IMR-90 (cell line): ENCODE measurements at regions not wholly inside any gene's neighbourhood (a gene's known extent, or its start where the extent isn't known, plus 50 kb on each side); places are given as distances from the start of the nearest gene placed in this dataset.
A peak's percentile ranks its signal among the peaks of the same experiment; 100 is the strongest.

Experiments used
- ATAC-seq: fragments of 200-7000 bp; cut with Tn5 transposase; 2 replicates; pipeline ENCODE4 v1.9.1; 2020; ENCODE audit warnings: low read depth, mild to moderate bottlenecking, moderate library complexity
- BruUV-seq: library from RNA; stranded (reverse); fragments of 400-500 nt; replicated peaks from 2 replicates; lab custom pipeline; 2021; lab: Mats Ljungman, UMichigan
- CTCF ChIA-PET: fragments of 300-600 bp; formaldehyde crosslinking; extraction: SDS; loops from one replicate; lab custom pipeline; 2021; ENCODE audit warnings: antibody characterized with exemption; lab: Yijun Ruan, JAX
- POLR2A ChIA-PET: fragments of 300-600 bp; sonication (Branson Sonifier 250); formaldehyde crosslinking; loops from one replicate; lab custom pipeline; 2022; ENCODE audit warnings: antibody characterized with exemption; ENCODE audit not compliant: unreplicated experiment; lab: Charles Lee
- DNase-seq: peaks from one replicate; pipeline ENCODE4 v3.0.0; 2013
- H2AFZ ChIP-seq: replicated peaks from 2 replicates; pipeline ENCODE3; 2013; ENCODE audit warnings: low read length, mild to moderate bottlenecking; ENCODE audit not compliant: poor library complexity
- H2AK5ac ChIP-seq: 2 replicates; pipeline ENCODE4 v1.6.1; 2013; ENCODE audit warnings: low read depth, low read length, inconsistent platforms
- H2AK9ac ChIP-seq: replicated peaks from 2 replicates; pipeline ENCODE3; 2013; ENCODE audit warnings: mild to moderate bottlenecking, low read depth, low read length, moderate library complexity; ENCODE audit not compliant: poor library complexity
- H2BK120ac ChIP-seq: 2 replicates; pipeline ENCODE4 v1.6.1; 2013; ENCODE audit warnings: low read depth, low read length, inconsistent platforms
- H2BK15ac ChIP-seq: 3 replicates; pipeline ENCODE4 v1.6.1; 2013; ENCODE audit warnings: low read depth, low read length, inconsistent platforms
- H2BK20ac ChIP-seq: 2 replicates; pipeline ENCODE4 v1.6.1; 2013; ENCODE audit warnings: low read depth, mild to moderate bottlenecking, inconsistent platforms, low read length, moderate library complexity
- H2BK5ac ChIP-seq: 2 replicates; pipeline ENCODE4 v1.6.1; 2013; ENCODE audit warnings: mild to moderate bottlenecking, low read depth, low read length, inconsistent platforms; ENCODE audit not compliant: poor library complexity, severe bottlenecking
- H3K14ac ChIP-seq: replicated peaks from 2 replicates; pipeline ENCODE4 v1.6.1; 2013; ENCODE audit warnings: low read depth, low read length, inconsistent platforms
- H3K18ac ChIP-seq: 2 replicates; pipeline ENCODE4 v1.6.1; 2013; ENCODE audit warnings: low read depth, low read length, control low read depth
- H3K23ac ChIP-seq: 2 replicates; pipeline ENCODE4 v1.6.1; 2013; ENCODE audit warnings: low read depth, low read length, inconsistent platforms
- H3K27ac ChIP-seq: 2 replicates; pipeline ENCODE4 v1.5.1; 2013; ENCODE audit warnings: mild to moderate bottlenecking, control low read depth, low read length; ENCODE audit not compliant: insufficient read depth
- H3K27me3 ChIP-seq: 2 replicates; pipeline ENCODE4 v1.6.1; 2013; ENCODE audit warnings: low read length; ENCODE audit not compliant: control insufficient read depth, insufficient read depth
- H3K36me3 ChIP-seq: 2 replicates; pipeline ENCODE4 v1.6.1; 2013; ENCODE audit warnings: low read length, mixed read lengths; ENCODE audit not compliant: control insufficient read depth, insufficient read depth
- H3K4ac ChIP-seq: 2 replicates; pipeline ENCODE4 v1.6.1; 2013; ENCODE audit warnings: low read depth, low read length, inconsistent platforms
- H3K4me1 ChIP-seq: 2 replicates; pipeline ENCODE4 v1.6.1; 2013; ENCODE audit warnings: low read length, mixed read lengths; ENCODE audit not compliant: control insufficient read depth, insufficient read depth
- H3K4me2 ChIP-seq: 2 replicates; pipeline ENCODE4 v1.6.1; 2013; ENCODE audit warnings: low read depth, mild to moderate bottlenecking, control low read depth, low read length, moderate library complexity
- H3K4me3 ChIP-seq: 2 replicates; pipeline ENCODE4 v1.5.1; 2013; ENCODE audit warnings: low read depth, mild to moderate bottlenecking, control low read depth, low read length, moderate library complexity; ENCODE audit not compliant: insufficient read depth
- H3K56ac ChIP-seq: 2 replicates; pipeline ENCODE4 v1.6.1; 2013; ENCODE audit warnings: low read length, inconsistent platforms; ENCODE audit not compliant: insufficient read depth; ENCODE audit errors: extremely low read depth
- H3K79me1 ChIP-seq, 2 experiments: 2 replicates each; pipeline ENCODE4 v1.6.1; 2013; ENCODE audit warnings: low read length in 2 of 2, inconsistent platforms in 1 of 2, low read depth in 1 of 2
- H3K9ac ChIP-seq: 2 replicates; pipeline ENCODE4 v1.6.1; 2013; ENCODE audit warnings: low read depth, low read length, control low read depth
- H3K9me1 ChIP-seq: 2 replicates; pipeline ENCODE4 v1.6.1; 2013; ENCODE audit warnings: low read length, inconsistent platforms; ENCODE audit not compliant: insufficient read depth
- H3K9me3 ChIP-seq: 2 replicates; pipeline ENCODE4 v1.6.1; 2013; ENCODE audit warnings: low read length; ENCODE audit not compliant: control insufficient read depth, insufficient read depth
- H4K20me1 ChIP-seq: 2 replicates; pipeline ENCODE4 v1.6.1; 2013; ENCODE audit warnings: low read length, inconsistent platforms; ENCODE audit not compliant: insufficient read depth
- H4K5ac ChIP-seq: 2 replicates; pipeline ENCODE4 v1.6.1; 2013; ENCODE audit warnings: mild to moderate bottlenecking, low read depth, low read length, control low read depth
- H4K8ac ChIP-seq, 2 experiments: 2 replicates each; pipeline ENCODE4 v1.6.1; 2013; ENCODE audit warnings: low read depth in 2 of 2, low read length in 2 of 2, control low read depth in 1 of 2, inconsistent platforms in 1 of 2
- H4K91ac ChIP-seq: 2 replicates; pipeline ENCODE4 v1.6.1; 2013; ENCODE audit warnings: low read depth, low read length, inconsistent platforms; ENCODE audit not compliant: insufficient read depth
- BHLHE40 ChIP-seq: fragments of 150-350 bp; IDR thresholded peaks from 2 replicates; pipeline ENCODE4 v1.6.1; 2016; ENCODE audit warnings: mild to moderate bottlenecking, low read depth, low read length
- CEBPB ChIP-seq: IDR thresholded peaks from 2 replicates; pipeline ENCODE4 v1.6.1; 2012; ENCODE audit warnings: low read depth, low read length, improper control_type of control experiment
- CHD1 ChIP-seq: IDR thresholded peaks from 2 replicates; pipeline ENCODE4 v1.6.1; 2012; ENCODE audit warnings: low read depth, low read length, improper control_type of control experiment
- FOS ChIP-seq: fragments of 150-350 bp; IDR thresholded peaks from 2 replicates; pipeline ENCODE4 v1.6.1; 2016; ENCODE audit warnings: low read depth, low read length
- MAFK ChIP-seq: IDR thresholded peaks from 2 replicates; pipeline ENCODE4 v1.6.1; 2012; ENCODE audit warnings: low read depth, low read length, improper control_type of control experiment
- MAZ ChIP-seq: IDR thresholded peaks from 2 replicates; pipeline ENCODE4 v1.6.1; 2012; ENCODE audit warnings: low read depth, mild to moderate bottlenecking, low read length, improper control_type of control experiment, moderate library complexity, borderline replicate concordance
- NFE2L2 ChIP-seq: fragments of 150-350 bp; IDR thresholded peaks from 2 replicates; pipeline ENCODE4 v1.6.1; 2016; ENCODE audit warnings: low read depth, mild to moderate bottlenecking, low read length
- POLR2A ChIP-seq: IDR thresholded peaks from 2 replicates; pipeline ENCODE4 v1.6.1; 2012; ENCODE audit warnings: mild to moderate bottlenecking, low read depth, low read length
- RAD21 ChIP-seq: IDR thresholded peaks from 2 replicates; pipeline ENCODE4 v1.6.1; 2012; ENCODE audit warnings: low read length, improper control_type of control experiment
- RCOR1 ChIP-seq: IDR thresholded peaks from 2 replicates; pipeline ENCODE4 v1.6.1; 2012; ENCODE audit warnings: mild to moderate bottlenecking, low read length, improper control_type of control experiment; ENCODE audit not compliant: insufficient replicate concordance
- SMC3 ChIP-seq: fragments of 150-350 bp; IDR thresholded peaks from 2 replicates; pipeline ENCODE4 v1.6.1; 2016; ENCODE audit warnings: low read depth, mild to moderate bottlenecking, antibody characterized with exemption, low read length, moderate library complexity
- WGBS, 2 experiments: methylation state at CpG; one replicate each; pipeline versions ENCODE4 v1.1.5 to v1.1.7; 2013; ENCODE audit warnings: missing lambda C conversion rate in 2 of 2; ENCODE audit not compliant: insufficient read length in 1 of 2; ENCODE audit errors: extremely low coverage in 2 of 2; 5-methylcytosine and 5-hydroxymethylcytosine counted together
- dilution Hi-C: fragments of 300-500 bp; cut with HindIII; formaldehyde crosslinking; loops from one replicate; pipeline ENCODE4 v1.14.3; 2018; ENCODE audit warnings: low sequenced_read_pairs; ENCODE audit not compliant: unreplicated experiment
- in situ Hi-C: fragments of 300-500 bp; cut with MboI; formaldehyde crosslinking; loops from 3 replicates; pipeline ENCODE4 v1.14.3; 2019; ENCODE audit warnings: low sequenced_read_pairs, inconsistent platforms, mixed read lengths
- intact Hi-C: fragments of 100-400 bp; cut with micrococcal nuclease; formaldehyde crosslinking; loops from 2 replicates; pipeline ENCODE4 v1.10.0; 2022
- TF ChIP-seq, protein P1 (sequence below): conservative IDR thresholded peaks from 2 replicates; pipeline ENCODE4 v1.5.1; 2012; ENCODE audit warnings: mild to moderate bottlenecking, low read depth, low read length, improper control_type of control experiment
- TF ChIP-seq, protein P2 (sequence below): fragments of 150-350 bp; IDR thresholded peaks from 2 replicates; pipeline ENCODE4 v1.6.1; 2017; ENCODE audit warnings: mild to moderate bottlenecking, antibody characterized with exemption, low read length, low read depth
- TF ChIP-seq, protein P3 (sequence below): fragments of 150-350 bp; IDR thresholded peaks from 2 replicates; pipeline ENCODE4 v1.6.1; 2016; ENCODE audit warnings: low read depth, mild to moderate bottlenecking, low read length, moderate library complexity, borderline replicate concordance

DNA sequence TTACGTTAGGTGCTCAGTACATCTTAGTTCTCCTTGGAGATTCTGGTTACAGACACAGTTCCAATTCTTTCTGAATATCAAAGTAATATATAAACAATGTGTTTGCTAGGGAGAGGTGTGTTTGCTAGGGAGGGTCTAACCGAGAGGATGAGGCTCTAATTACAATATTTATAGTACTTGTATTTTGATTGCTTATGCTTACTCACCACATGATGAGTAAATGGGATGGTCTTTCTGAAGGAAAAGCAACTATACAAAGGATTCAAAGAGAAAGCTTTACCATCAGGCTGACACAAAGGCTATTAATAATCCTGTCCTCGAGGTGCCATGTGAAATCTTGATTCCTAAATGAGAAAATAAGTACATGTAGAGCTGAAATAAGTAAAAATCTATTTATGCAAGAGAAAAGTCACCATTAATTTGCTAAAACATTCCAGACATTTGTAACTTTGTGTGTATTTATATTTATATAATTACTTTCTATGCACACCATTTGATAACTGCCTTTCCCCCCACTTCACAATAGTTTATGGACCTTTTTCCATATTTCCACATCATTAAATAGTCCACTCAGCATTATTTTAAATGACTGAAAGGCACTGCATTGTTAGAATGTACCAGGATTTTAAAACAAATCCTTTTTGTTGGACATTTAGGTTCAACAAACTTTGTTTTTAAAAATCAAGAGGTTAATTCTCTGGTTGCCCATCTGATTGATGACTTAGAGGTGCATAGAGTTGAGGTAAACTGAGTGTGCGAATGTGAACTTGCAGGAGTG is 94.5 kb upstream of the FN1 start:
- peak overlapping the region; percentile 72 for H3K56ac ChIP-seq
- peak overlapping the region; percentile 94 for H4K91ac ChIP-seq
- peak overlapping the region; percentile 12; the same call in 1 of the 2 replicates for H3K9ac ChIP-seq
- peak overlapping the region; percentile 66 for H3K27ac ChIP-seq
- peak overlapping the region; percentile 55; the same call in 1 of the 2 replicates for H4K5ac ChIP-seq
- no TSS peak for BruUV-seq
- H3K27me3 ChIP-seq, result no peaks in the 10 kb centered on the region
- H3K4me3 ChIP-seq, result no peak overlapping the region
- H2AFZ ChIP-seq, result no peak overlapping the region
- peak overlapping the region; percentile 53 to 90; a peak in 3 of 4 replicates for H4K8ac ChIP-seq
- H3K9me3 ChIP-seq, result peaks cover 8% of the 10 kb centered on the region; the same call in 1 of the 2 replicates
- peaks cover 0 to 3% of the 10 kb centered on the region in 2 experiments; a peak in 1 of 4 replicates for H3K79me1 ChIP-seq
- peak overlapping the region; percentile 47 for H2AK9ac ChIP-seq
- H3K14ac ChIP-seq, result peak overlapping the region; percentile 95
- in situ Hi-C loops, result no loop called here
- H2AK5ac ChIP-seq, result peak overlapping the region; percentile 97
- H3K9me1 ChIP-seq, result peaks cover 6% of the 10 kb centered on the region
- H3K23ac ChIP-seq, result peak overlapping the region; percentile 69
- 100% methylated on average over 1 of the region's 4 CpGs; no CpG with 5 or more reads in 1 of the 2 experiments for WGBS, 2 experiments
- DNase-seq (peak; percentile 73), ATAC-seq (peak; percentile 19)
- dilution Hi-C loops, result no loop called here
- H3K4me2 ChIP-seq, result peak overlapping the region; percentile 0; the same call in 1 of the 2 replicates
- peak overlapping the region; percentile 94; the same call in 2 of the 3 replicates for H2BK15ac ChIP-seq
- peaks cover 17% of the 10 kb centered on the region for H3K4me1 ChIP-seq
- H4K20me1 ChIP-seq, result no peaks in the 10 kb centered on the region
- intact Hi-C loops, result loop anchor here (2.0 kb wide), 1 partner anchor 162 kb away; no protein-coding TSS in a partner anchor
- H2BK20ac ChIP-seq, result peak overlapping the region; percentile 94
- ChIA-PET POLR2A (interaction anchor here (0.6 kb wide), 1 partner anchor 253 kb away, joined by 4 read pairs; no protein-coding TSS in a partner anchor), CTCF (no interaction called here)
- H3K18ac ChIP-seq, result peak overlapping the region; percentile 79
- H3K4ac ChIP-seq, result peak overlapping the region; percentile 94
- peak overlapping the region; percentile 99 for H2BK5ac ChIP-seq
- peak overlapping the region; percentile 96 for H2BK120ac ChIP-seq
- H3K36me3 ChIP-seq, result no peaks in the 10 kb centered on the region
- TF ChIP-seq SMC3 (no peak), NFE2L2 (no peak), FOS (0 out of 2 replicates have a peak, but pooled peaks have one; percentile 7), RAD21 (no peak), BHLHE40 (no peak), CEBPB (no peak), MAFK (peak; percentile 97), RCOR1 (no peak), CHD1 (no peak), POLR2A (no peak), MAZ (no peak)
- TF ChIP-seq, protein P1, sequence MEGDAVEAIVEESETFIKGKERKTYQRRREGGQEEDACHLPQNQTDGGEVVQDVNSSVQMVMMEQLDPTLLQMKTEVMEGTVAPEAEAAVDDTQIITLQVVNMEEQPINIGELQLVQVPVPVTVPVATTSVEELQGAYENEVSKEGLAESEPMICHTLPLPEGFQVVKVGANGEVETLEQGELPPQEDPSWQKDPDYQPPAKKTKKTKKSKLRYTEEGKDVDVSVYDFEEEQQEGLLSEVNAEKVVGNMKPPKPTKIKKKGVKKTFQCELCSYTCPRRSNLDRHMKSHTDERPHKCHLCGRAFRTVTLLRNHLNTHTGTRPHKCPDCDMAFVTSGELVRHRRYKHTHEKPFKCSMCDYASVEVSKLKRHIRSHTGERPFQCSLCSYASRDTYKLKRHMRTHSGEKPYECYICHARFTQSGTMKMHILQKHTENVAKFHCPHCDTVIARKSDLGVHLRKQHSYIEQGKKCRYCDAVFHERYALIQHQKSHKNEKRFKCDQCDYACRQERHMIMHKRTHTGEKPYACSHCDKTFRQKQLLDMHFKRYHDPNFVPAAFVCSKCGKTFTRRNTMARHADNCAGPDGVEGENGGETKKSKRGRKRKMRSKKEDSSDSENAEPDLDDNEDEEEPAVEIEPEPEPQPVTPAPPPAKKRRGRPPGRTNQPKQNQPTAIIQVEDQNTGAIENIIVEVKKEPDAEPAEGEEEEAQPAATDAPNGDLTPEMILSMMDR, result no peak
- TF ChIP-seq, protein P2, sequence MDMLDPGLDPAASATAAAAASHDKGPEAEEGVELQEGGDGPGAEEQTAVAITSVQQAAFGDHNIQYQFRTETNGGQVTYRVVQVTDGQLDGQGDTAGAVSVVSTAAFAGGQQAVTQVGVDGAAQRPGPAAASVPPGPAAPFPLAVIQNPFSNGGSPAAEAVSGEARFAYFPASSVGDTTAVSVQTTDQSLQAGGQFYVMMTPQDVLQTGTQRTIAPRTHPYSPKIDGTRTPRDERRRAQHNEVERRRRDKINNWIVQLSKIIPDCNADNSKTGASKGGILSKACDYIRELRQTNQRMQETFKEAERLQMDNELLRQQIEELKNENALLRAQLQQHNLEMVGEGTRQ, result no peak
- TF ChIP-seq, protein P3, sequence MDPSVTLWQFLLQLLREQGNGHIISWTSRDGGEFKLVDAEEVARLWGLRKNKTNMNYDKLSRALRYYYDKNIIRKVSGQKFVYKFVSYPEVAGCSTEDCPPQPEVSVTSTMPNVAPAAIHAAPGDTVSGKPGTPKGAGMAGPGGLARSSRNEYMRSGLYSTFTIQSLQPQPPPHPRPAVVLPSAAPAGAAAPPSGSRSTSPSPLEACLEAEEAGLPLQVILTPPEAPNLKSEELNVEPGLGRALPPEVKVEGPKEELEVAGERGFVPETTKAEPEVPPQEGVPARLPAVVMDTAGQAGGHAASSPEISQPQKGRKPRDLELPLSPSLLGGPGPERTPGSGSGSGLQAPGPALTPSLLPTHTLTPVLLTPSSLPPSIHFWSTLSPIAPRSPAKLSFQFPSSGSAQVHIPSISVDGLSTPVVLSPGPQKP, result no peak
